DOHH2 (cell line): ENCODE measurements at regions not wholly inside any gene's neighbourhood (a gene's known extent, or its start where the extent isn't known, plus 50 kb on each side); places are given as distances from the start of the nearest gene placed in this dataset.

ENCODE experiments used
- CTCF ChIP-seq: fragments of 200-600 bp; sonication (generic); IDR thresholded peaks from one replicate; pipeline ENCODE4 v1.5.1; 2014; ENCODE audit warnings: antibody characterized with exemption, mild to moderate bottlenecking, low read depth, low read length; ENCODE audit not compliant: poor library complexity, severe bottlenecking
- EZH2phosphoT487 ChIP-seq: fragments of 200-600 bp; sonication (generic); IDR thresholded peaks from 2 replicates; pipeline ENCODE4 v1.6.1; 2017; ENCODE audit warnings: borderline replicate concordance, mild to moderate bottlenecking, antibody characterized with exemption, low read length, moderate library complexity, mixed read lengths

- TF ChIP-seq CTCF (no peak), EZH2phosphoT487 (no peak)
Measured at GRCh38 chr20:4603724-4604123, 82.5 kb upstream of the PRNP start.
